GM11168 (cell line): ENCODE measurements at regions not wholly inside any gene's neighbourhood (a gene's known extent, or its start where the extent isn't known, plus 50 kb on each side); places are given as distances from the start of the nearest gene placed in this dataset.

Experiments used
- in situ Hi-C: fragments of 300-500 bp; cut with MboI; formaldehyde crosslinking; loops from one replicate; pipeline ENCODE4 v1.12.0; 2022; ENCODE audit warnings: low sequenced_read_pairs; ENCODE audit not compliant: unreplicated experiment

GRCh38 chr3:55190331-55190730, 262.5 kb upstream of the LRTM1 start:
- in situ Hi-C loops, result no loop called here

DNA sequence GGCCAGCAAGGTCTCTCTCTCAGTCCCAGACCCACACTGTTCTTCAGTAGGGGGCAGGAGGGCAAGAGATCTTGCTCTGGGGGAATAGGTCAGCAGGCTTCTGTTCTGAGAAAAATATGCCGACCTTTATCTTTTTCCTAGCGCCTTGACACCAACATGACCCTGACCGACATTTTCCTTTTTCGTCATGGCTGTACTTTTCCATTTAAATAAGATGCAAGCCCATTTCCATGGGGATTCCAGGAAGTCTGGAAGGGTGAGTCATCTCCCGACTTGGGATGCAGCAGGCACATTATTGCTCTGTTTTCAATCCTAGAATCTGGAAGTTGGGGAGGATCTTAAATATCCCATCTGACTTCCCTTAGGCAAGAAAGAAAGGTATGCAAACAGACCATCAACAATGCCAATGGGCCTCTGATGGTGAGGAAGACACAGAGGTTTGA, 261.5 kb upstream of the LRTM1 start:
- in situ Hi-C loops, result no loop called here

DNA sequence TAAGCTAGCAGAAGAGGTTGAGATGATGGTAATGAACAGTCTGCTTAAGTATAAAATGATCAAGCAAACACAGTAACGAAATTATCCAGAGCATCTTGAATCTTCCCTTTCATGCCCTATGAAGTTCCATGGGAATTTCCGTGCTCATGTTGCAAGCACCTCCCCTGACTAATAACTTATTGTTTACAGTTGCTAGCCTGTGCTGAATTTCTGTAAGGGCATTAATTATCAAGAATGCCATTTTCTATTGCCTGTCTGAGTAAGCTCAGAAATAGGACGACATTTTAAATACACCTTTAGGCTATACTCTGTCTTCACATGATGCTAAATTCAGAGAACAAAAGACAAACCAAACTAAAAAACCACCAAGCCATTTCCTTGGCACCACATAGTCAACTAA, 257.5 kb upstream of the LRTM1 start:
- in situ Hi-C loops, result no loop called here

DNA sequence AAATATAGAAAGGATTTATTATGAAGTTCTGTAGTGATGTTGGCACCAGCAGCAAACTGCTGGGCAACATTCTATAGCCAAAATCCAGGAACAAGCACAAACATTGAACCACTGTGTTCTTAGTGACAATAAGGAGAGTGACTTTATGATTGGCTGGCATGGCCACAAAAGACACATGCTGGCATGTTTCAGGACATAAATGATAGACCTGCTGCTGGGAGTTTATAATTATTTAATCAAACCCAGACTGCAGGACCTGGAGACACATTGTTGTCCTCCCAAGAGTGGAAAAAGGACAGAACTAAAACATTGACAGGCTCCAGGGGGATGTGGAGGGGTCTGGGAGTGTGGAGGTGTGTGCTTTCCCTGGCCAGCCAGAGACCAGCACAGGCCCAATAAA, 255.3 kb upstream of the LRTM1 start:
- in situ Hi-C loops, result no loop called here

DNA sequence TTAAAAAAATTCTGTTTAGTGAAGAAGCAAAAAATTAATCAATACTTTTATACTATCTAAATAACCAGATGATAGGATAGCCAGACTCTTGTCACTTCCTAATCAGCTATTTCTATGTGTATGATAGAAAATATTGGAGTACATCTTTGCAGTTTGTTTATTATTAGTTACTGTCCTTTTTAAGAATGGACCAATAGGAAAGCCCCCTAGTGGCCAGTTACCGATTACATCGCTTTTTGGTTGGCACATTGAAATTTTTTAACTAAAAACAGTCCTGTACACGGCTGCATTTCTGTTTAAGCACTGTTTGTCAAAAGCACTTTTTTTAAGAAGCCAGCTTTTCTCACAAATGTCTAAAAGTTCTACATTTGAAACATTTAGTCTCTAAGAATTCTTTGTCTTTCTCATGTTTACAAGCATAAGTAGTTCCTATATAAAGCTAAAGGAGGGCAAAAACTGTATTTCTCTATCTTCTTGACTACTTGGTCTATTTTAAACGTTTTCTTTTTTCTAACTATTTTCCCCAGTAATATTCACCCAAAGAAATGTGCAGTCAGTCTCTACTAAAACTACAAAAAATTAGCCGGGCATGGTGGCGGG, 253.2 kb upstream of the LRTM1 start:
- in situ Hi-C loops, result no loop called here

GRCh38 chr3:55180161-55180560, 252.3 kb upstream of the LRTM1 start:
- in situ Hi-C loops, result no loop called here

GRCh38 chr3:55178336-55178735, 250.5 kb upstream of the LRTM1 start:
- in situ Hi-C loops, result no loop called here

GRCh38 chr3:55177749-55178148, 249.9 kb upstream of the LRTM1 start:
- in situ Hi-C loops, result no loop called here

- in situ Hi-C loops, result no loop called here
Observed at GRCh38 chr3:55175423-55175822, 247.6 kb upstream of the LRTM1 start.

- in situ Hi-C loops, result loop anchor here (25.0 kb wide), 1 partner anchor 312 kb away; no protein-coding TSS in a partner anchor
Observed at GRCh38 chr3:55174747-55175146, 246.9 kb upstream of the LRTM1 start.

GRCh38 chr3:55173504-55173903, 245.6 kb upstream of the LRTM1 start:
- in situ Hi-C loops, result loop anchor here (25.0 kb wide), 1 partner anchor 311 kb away; no protein-coding TSS in a partner anchor

GRCh38 chr3:55172913-55173312, 245.1 kb upstream of the LRTM1 start:
- in situ Hi-C loops, result loop anchor here (25.0 kb wide), 1 partner anchor 311 kb away; no protein-coding TSS in a partner anchor

- in situ Hi-C loops, result loop anchor here (25.0 kb wide), 1 partner anchor 308 kb away; no protein-coding TSS in a partner anchor
Observed at GRCh38 chr3:55170444-55170843, 242.6 kb upstream of the LRTM1 start.

DNA sequence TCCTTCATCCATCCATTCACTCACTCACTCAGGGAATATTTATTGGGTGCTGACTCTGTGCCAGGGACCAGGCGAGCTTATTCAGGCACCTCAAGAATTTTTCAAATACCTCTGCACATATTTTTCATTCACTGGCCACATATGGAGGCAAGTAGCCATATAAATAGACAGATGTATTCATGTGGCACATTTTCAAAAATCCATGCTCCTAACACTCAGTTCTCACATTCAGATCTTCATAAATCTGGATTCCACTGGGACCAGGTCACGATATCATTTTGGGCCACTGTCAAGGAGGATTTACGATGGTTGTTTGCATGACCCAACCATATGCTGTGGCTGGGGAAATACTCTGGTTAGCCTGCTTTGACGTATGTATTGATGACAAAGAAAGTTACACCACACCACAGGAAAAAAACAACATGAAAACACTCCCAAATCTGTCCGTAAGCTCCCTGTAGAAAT, 241.8 kb upstream of the LRTM1 start:
- in situ Hi-C loops, result loop anchor here (25.0 kb wide), 1 partner anchor 307 kb away; no protein-coding TSS in a partner anchor

DNA sequence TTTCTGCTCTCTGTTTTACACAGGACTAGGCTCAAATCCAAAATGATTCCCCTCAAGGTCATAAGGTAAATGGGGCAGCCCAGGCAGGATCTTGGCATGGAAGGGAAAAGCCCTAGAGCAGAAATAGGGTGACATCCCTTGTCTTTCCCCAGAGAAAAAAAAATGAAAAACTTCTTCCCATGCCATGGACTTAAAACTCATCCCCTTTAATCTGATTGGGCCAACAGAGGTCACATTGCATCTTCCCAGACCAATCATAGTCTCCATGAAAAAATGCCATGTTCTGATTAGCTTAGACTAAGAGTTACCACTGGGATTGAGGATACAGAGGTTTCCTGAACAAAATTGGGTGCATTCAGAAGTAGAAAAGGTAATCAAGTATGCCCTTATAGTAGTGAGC, 241.3 kb upstream of the LRTM1 start:
- in situ Hi-C loops, result loop anchor here (25.0 kb wide), 1 partner anchor 307 kb away; no protein-coding TSS in a partner anchor

GRCh38 chr3:55167586-55168317, 239.9 kb upstream of the LRTM1 start:
- in situ Hi-C loops, result loop anchor here (25.0 kb wide), 1 partner anchor 305 kb away; no protein-coding TSS in a partner anchor

DNA sequence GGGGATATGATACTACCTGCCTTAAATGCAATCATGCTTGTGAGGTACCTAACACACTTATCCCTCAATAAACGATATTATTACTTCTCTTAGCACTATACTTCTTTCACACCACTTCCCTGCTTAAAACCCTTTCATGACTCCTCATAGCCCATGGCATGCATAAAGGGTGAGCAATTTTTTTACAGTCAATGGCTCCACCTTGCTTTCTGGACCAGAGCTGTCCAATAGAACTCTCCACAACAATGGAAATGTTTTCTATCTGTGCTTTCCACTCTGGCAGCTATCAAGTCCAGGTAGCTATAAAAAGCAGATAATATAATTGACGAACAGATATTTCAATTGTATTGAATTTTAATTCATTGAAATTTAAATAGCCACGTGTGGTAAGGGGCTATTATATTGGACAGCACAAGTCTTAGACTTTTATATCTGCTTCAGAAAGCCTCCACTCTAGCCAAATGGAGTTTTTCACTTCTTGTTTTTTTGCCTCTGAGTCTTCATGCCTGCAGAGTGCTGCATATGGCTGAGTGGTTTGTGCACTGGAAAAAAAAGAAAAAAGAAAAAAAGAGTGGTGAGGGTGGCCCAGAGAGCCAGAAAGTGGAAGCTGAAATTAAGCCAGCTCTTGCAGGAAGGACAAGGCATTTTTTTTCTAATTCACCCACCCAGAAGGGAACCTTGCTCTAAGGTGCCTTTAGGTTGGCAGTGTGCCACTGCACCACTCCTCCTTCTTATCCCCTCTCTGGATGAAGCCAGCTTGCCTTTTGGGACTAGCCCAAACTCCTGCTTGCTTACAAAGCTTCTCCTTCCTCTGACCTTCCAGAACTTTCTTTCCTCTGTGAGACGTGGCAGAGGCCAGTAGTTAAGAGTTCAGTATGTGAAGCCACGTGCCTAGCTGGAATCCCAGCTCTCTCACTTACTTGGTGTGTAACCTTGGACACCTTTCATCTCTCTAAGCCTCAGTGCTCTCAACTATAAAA, 239.0 kb upstream of the LRTM1 start:
- in situ Hi-C loops, result loop anchor here (25.0 kb wide), 1 partner anchor 305 kb away; no protein-coding TSS in a partner anchor

DNA sequence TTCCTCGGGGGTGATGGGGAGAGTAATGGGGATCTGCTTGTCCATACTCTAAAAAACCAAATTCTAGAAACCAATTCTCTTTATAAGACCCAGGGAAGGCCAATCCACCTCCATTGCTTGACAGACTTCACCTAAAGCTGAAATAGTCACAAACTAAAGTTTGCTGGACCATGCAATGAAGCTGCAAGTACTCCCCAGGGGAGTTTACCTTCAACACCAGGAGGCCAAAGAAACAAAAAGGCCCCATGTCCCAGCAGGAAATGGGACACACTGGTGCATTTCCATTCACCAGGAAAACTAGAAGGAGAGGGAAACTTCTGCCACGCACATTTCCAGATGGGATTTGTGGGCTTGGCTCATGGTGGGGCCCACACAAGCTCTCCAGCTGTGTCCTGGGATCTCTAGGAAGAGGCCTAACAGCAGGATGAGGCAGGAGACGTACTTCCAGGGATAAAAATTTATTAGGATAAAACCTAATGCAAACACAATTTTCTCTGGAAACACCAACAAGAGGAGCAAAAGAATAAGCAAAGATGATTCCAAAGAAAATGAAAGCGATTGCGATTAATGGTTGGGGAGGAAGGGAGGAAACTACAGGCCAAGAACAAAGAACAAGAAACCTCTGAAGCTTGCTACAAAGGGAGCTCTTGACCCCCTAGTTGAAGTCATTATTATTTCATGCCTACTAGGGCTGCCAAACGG, 238.0 kb upstream of the LRTM1 start:
- in situ Hi-C loops, result loop anchor here (25.0 kb wide), 1 partner anchor 304 kb away; no protein-coding TSS in a partner anchor

DNA sequence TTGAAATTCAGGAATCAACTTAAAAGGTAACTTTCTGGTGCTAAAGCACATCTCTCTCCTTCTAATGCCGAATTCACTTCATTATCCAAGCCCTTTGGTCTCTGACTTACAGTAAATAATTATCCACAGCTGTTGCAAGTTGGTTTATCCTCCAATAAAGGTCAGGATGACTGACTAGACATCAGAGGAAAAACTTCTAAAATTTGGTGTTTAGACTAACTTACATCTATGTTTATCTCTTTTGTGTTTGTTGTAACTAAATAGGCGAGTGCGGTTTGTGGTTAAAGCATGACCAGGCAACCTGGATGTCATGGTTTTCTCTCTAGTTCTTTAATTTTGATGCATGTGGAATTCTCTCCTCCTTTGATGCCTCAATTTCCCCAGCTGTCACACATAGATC, 237.4 kb upstream of the LRTM1 start:
- in situ Hi-C loops, result loop anchor here (25.0 kb wide), 1 partner anchor 303 kb away; no protein-coding TSS in a partner anchor
